Left colon (tissue), 2 donors: ENCODE measurements at regions not wholly inside any gene's neighbourhood (a gene's known extent, or its start where the extent isn't known, plus 50 kb on each side); places are given as distances from the start of the nearest gene placed in this dataset.
A peak's percentile ranks its signal among the peaks of the same experiment; 100 is the strongest.
"Not testable (repeated sequence)": the region's sequence is repeated elsewhere in the genome, so short reads cannot be mapped to it uniquely, and the experiment has no call there.

Experiments
- ATAC-seq: fragments of 200-7000 bp; cut with Tn5 transposase; one replicate; pipeline ENCODE4 v1.9.1; 2020; ENCODE audit warnings: mild to moderate bottlenecking, moderate library complexity
- DNase-seq, 2 donors: peaks; one replicate each; pipeline ENCODE4 v3.0.0-alpha.2; 2020
- intact Hi-C, 2 donors: fragments of 100-400 bp; cut with DNase I in 1 of 2; cut with micrococcal nuclease in 1 of 2; formaldehyde crosslinking; loops; one replicate each; pipeline versions ENCODE4 v1.11.2 to v1.14.0; 2022; cut with DNase I, micrococcal nuclease
- donor health status: DM: no; HTN: no; CAD: no.
- donor health status: DM: yes; HTN: yes; CAD: no.

GRCh38 chr14:89743828-89744227, 210.7 kb downstream of the EFCAB11 start:
- DNase-seq (no peak), ATAC-seq (peak; percentile 73)
- intact Hi-C loops = no loop called here

DNA sequence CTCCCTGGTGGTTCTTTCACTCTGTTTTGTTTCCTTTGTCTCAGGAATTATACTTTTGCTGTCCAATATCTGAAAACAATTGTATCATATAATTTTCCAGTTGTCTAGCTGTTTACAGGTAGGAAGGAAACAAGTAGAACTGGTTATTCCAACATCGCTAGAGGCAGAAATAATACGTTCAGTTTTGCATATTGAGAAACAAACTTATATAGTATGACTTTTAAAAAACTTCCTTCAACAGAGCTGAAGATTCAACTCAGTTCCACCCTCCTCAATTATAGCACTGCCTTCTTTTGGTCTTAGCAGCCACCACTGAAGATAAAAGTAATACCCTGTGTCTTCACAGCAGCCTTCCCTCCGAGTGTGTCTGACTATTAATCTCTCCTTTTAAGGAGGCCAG, 214.3 kb downstream of the EFCAB11 start:
- intact Hi-C loops = no loop called here
- no peak for DNase-seq
- ATAC-seq = no peak

DNA sequence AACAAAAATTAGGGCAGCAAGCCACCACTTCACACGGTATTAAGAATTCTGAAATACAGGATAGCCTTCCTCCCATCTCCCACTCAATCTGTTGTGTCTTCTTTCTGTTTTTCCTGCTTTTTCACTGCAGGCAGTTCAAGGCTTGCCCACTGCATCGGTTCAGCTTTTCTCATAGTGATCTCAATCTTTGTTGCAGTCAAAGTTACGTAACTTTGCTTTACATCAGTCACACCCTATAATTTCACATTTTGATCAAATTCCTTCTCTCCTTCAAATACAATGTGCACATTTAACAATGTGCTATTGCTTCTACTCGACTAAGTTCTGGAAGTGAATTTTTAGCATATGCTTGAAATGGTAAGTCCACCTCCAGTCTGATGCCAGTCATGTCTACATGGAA, 217.6 kb downstream of the EFCAB11 start:
- ATAC-seq (no peak), DNase-seq (no peak)
- intact Hi-C loops = no loop called here

DNA sequence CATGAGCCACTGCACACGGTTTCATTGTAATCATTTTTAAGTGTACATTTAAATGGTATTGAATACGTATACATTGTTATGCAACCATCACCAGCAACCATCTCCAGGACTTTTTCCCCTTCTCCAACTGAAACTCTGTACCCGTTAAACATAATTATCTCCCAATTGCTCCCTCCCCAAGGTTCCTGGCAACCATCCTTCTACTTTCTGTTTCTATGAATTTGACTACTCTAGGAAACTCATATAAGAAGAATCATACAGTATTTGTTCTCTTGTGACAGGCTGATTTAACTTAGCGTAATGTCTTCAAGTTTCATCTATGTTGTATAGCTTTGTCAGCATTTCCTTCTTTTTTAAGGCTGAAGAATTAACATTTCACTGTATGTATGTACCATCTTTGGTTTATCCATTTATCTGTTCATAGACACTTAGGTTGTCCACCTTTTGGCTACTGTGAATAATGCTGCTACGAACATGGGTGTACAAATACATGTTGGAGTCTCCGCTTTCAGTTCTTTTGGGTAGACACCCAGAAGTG, 223.1 kb downstream of the EFCAB11 start:
- DNase-seq (no peak), ATAC-seq (no peak)
- intact Hi-C loops = no loop called here

GRCh38 chr14:89730687-89731086, 223.8 kb downstream of the EFCAB11 start:
- ATAC-seq (no peak), DNase-seq (no peak)
- intact Hi-C loops = no loop called here

GRCh38 chr14:89728964-89729363, 225.6 kb downstream of the EFCAB11 start:
- DNase-seq (no peak), ATAC-seq (no peak)
- intact Hi-C loops = no loop called here

- ATAC-seq, DNase-seq, intact Hi-C loops: not testable (repeated sequence)
Measured at GRCh38 chr14:89726226-89726625, 228.3 kb downstream of the EFCAB11 start.

DNA sequence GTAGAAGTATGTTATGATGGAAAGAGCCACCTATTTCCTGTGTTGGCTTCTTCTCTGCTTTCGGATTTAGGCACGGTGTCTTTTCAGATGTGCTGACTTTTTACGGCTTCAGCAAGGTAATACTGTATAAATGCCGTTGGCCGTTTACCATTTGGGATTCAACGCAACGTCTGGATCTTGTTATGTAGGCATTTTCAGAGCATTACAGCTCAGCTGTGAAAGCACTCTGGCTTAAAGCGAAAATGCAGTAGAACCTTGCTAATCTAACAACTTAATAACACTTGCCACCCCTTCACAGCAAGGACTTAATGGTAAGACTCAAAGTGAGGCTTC, 229.9 kb downstream of the EFCAB11 start:
- ATAC-seq (no peak), DNase-seq (no peak)
- intact Hi-C loops = no loop called here

DNA sequence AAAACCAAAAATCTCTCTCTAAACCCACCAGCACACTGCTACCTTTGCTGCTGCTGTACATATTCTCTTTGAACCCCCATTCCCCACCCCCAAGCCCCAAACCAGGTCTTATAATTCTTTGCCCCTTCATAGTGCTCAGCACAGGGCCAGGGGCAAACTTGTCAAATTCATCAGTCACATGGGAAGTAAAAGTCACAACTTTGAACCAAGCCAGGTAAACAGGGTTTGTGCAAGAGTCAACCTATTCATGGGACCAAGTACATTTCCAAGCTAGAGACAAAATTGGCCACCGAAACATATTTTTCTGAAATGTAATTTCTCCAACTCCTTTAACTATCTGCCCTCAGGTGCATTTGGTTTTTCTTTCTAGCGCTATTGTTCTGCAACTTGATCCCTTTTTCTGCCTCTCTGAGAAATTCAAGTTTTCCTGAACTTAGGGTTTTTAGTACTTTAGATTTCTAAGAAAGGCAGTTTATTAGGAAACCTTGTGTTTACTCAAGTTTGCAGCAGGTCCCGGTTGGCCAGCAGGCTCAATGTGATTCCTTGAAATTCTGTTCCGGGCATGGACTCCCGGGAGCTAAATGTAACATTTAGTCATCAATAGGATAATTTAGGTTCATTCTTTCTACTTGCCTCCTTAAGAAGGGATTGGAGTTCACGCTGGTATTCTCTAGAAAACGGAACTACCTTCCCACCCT, 230.5 kb downstream of the EFCAB11 start:
- intact Hi-C loops = no loop called here
- ATAC-seq (no peak), DNase-seq (no peak)

DNA sequence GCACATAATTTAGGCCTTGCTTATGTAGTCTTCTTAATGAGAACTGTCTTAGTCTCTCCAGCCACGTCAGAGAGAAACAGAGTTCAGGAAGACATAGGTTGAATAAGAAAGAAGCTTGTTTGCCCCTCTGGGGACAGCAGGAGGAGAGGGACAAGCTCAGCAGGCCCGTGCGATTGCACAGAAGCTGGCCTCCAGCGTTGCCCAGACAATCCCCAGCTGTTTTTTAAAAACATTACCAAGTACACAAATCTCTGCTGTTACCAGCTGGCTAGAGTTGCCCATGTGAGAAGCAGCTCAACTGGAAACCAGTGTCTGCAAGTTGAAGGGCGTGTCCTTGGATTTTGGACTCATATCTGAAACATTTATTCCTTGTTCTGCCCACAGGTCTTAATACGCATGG, 232.6 kb downstream of the EFCAB11 start:
- DNase-seq (no peak), ATAC-seq (peak; percentile 72)
- intact Hi-C loops = no loop called here

- DNase-seq = peak; percentile 40 to 44
- intact Hi-C loops = no loop called here
- ATAC-seq = peak; percentile 46
Measured at GRCh38 chr14:89720741-89721729, 233.5 kb downstream of the EFCAB11 start.

GRCh38 chr14:89720076-89720687, 234.3 kb downstream of the EFCAB11 start:
- ATAC-seq = no peak
- intact Hi-C loops = no loop called here
- DNase-seq = no peak

- ATAC-seq (no peak), DNase-seq (no peak)
- intact Hi-C loops = no loop called here
Measured at GRCh38 chr14:89719366-89720075, 235.0 kb downstream of the EFCAB11 start.

DNA sequence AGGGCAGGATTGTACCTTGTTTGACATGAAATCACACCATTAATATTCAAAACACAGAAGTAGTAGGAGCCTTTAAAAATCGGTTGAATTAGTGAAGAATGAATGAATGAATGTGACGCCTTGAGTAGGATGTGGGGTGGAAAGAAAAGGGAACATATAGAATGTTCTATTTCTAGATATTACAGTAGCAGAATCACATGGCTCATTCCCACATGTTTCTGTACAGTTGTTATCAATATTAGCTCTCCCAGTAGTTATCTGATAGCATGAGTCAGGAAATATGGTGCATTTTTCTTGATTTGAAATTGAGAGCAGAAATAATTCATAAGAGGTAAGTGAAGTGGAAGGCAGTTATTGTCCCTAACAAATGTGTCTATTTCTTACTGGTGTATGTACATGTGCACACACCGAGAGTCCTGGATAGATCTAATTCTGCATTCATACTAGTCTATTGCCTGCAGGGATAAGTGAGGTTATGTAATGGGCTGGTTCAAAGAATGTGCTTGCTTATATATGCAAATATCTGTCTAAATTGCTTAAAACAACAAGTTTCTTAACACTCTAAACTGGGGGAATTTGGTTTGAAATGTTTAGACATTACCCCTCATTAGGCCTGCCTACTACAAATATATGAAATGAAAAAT, 245.4 kb downstream of the EFCAB11 start:
- DNase-seq (no peak), ATAC-seq (no peak)
- intact Hi-C loops = no loop called here

DNA sequence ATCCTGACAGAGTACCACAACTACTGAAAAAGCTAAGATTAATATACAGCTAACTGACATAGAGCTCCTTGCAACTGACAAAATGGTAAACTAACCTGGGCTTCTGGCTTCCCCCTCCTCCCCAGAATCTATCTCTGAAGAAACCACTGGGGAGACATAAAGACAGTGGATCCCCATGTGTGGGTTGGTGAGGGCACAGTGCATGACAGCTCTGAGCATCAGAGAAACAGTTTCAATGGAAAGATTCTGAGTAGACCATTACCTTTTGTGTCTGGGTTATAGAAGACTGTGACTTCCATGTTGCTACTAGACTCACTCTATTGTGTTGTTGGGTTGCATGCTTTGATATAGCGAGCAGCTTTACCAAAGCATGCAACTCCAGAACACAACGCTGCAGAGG, 247.4 kb downstream of the EFCAB11 start:
- intact Hi-C loops = no loop called here
- no peak for DNase-seq
- ATAC-seq = no peak

GRCh38 chr14:89702876-89703200, 251.7 kb downstream of the EFCAB11 start:
- intact Hi-C loops = no loop called here
- DNase-seq (no peak), ATAC-seq (no peak)

DNA sequence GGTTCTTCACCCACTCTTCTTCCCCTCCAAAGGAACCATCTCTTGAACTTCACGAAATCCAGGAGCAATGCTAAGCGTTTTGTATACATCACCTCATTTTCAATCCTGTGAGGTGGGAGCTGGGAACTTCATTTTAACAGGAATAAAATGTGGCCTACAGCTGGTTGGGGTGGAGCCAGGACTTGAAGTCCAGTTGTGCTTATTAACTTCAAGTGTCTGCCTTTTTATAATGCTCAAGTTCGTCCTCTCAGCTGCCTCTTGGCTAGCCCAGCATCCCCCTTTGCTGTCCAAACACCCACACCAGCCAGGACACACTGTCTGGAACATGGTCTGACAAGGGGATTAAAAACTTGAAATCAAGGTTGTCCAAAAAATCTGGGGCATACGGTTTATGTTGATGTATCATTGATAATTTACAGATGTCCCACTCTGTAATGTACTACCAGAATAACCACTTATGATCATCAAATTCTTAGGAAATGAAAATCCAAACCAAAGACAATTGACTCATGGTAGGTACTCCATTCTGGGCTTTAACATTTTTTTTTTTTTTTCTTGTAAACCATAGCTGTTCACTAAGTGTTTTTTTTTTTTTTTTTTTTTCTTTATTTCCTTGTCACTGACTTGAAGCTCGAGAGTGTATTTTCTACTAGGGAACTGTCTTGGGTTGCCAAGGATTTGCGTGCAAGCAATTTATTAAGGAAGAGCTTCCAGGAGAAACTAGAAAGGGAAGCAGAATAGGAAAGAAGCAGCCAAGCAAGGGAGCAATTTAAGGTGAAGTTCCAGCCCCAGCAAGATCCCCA, 252.3 kb downstream of the EFCAB11 start:
- peak; percentile 28 to 44 for DNase-seq

More for the DNA sequence above, 252.3 kb downstream of the EFCAB11 start:
- intact Hi-C loops = no loop called here
- ATAC-seq = peak; percentile 19
